GM12878 (cell line): ENCODE measurements at regions not wholly inside any gene's neighbourhood (a gene's known extent, or its start where the extent isn't known, plus 50 kb on each side); places are given as distances from the start of the nearest gene placed in this dataset.

Experiments
- ATAC-seq: fragments of 200-7000 bp; cut with Tn5 transposase; 3 replicates; pipeline ENCODE4 v1.9.1; 2020; ENCODE audit warnings: mild to moderate bottlenecking, moderate library complexity
- BruUV-seq: library from RNA; stranded (reverse); fragments of 400-500 nt; replicated peaks from 2 replicates; lab custom pipeline; 2021; lab: Mats Ljungman, UMichigan
- CTCF ChIA-PET: fragments of 300-600 bp; sonication (Branson Sonifier 250); formaldehyde crosslinking; extraction: SDS; loops from one replicate; lab custom pipeline; 2021; ENCODE audit warnings: inconsistent platforms; lab: Yijun Ruan, JAX
- POLR2A ChIA-PET: fragments of 350-600 bp; formaldehyde crosslinking; extraction: SDS; loops from one replicate; lab custom pipeline; 2021; ENCODE audit warnings: inconsistent platforms; lab: Charles Lee
- RAD21 ChIA-PET: fragments of 300-600 bp; sonication (Branson Sonifier 250); formaldehyde crosslinking; loops from one replicate; lab custom pipeline; 2023; ENCODE audit warnings: antibody characterized with exemption; ENCODE audit not compliant: unreplicated experiment; lab: Charles Lee
- SMC1A ChIA-PET: fragments of 300-600 bp; sonication (Branson Sonifier 250); formaldehyde crosslinking; loops from one replicate; lab custom pipeline; 2023; ENCODE audit not compliant: unreplicated experiment, uncharacterized antibody; lab: Charles Lee
- DNase-seq: peaks from one replicate; pipeline ENCODE4 v3.0.0-alpha.2; 2011; ENCODE audit warnings: low read depth, low spot score
- FAIRE-seq: peaks from 3 replicates; lab custom pipeline; 2011; peaks lifted over from hg19 to GRCh38; lab: Jason Lieb, UNC
- H2AFZ ChIP-seq: 2 replicates; pipeline ENCODE4 v1.6.0; 2011; ENCODE audit warnings: low read depth, low read length, control low read depth; ENCODE audit not compliant: control insufficient read depth
- H3K27ac ChIP-seq: 2 replicates; pipeline ENCODE4 v1.5.1; 2011; ENCODE audit warnings: control low read depth; ENCODE audit not compliant: control insufficient read depth, insufficient read depth
- H3K27me3 ChIP-seq, 2 experiments: replicated peaks in 1 of 2; 2 replicates each; pipeline versions ENCODE4 v1.6.0 to v1.6.1; 2011; ENCODE audit warnings: low read length in 1 of 2; ENCODE audit not compliant: control insufficient read depth in 2 of 2, insufficient read depth in 2 of 2
- H3K36me3 ChIP-seq, 2 experiments: 2 replicates each; pipeline ENCODE4 v1.5.1; 2011; ENCODE audit warnings: low read length in 1 of 2; ENCODE audit not compliant: control insufficient read depth in 2 of 2, insufficient read depth in 2 of 2
- H3K4me1 ChIP-seq: 2 replicates; pipeline ENCODE4 v1.6.1; 2011; ENCODE audit warnings: mild to moderate bottlenecking, low read length, moderate library complexity, mixed read lengths; ENCODE audit not compliant: control insufficient read depth, insufficient read depth
- H3K4me2 ChIP-seq: 2 replicates; pipeline ENCODE4 v1.6.0; 2011; ENCODE audit warnings: control low read depth; ENCODE audit not compliant: control insufficient read depth, insufficient read depth
- H3K4me3 ChIP-seq: fragments of 200-600 bp; sonication (generic); 2 replicates; pipeline ENCODE4 v1.5.1; 2016
- H3K79me2 ChIP-seq: 2 replicates; pipeline ENCODE4 v1.6.0; 2011; ENCODE audit warnings: low read length; ENCODE audit not compliant: control insufficient read depth, insufficient read depth
- H3K9ac ChIP-seq: 2 replicates; pipeline ENCODE4 v1.8.0; 2011; ENCODE audit warnings: low read length, control low read depth, mixed read lengths; ENCODE audit not compliant: control insufficient read depth, insufficient read depth
- H3K9me3 ChIP-seq: replicated peaks from 3 replicates; pipeline ENCODE4 v1.5.1; 2011; ENCODE audit warnings: mild to moderate bottlenecking, low read length; ENCODE audit not compliant: control insufficient read depth, insufficient read depth
- H4K20me1 ChIP-seq: 2 replicates; pipeline ENCODE4 v1.6.0; 2011; ENCODE audit not compliant: control insufficient read depth, insufficient read depth
- ATF2 ChIP-seq: IDR thresholded peaks from 2 replicates; pipeline ENCODE4 v1.6.1; 2012; ENCODE audit warnings: low read length, inconsistent platforms
- EP300 ChIP-seq, 2 experiments: fragments of 150-350 bp in 1 of 2; IDR thresholded peaks; 2 replicates each; pipeline ENCODE4 v1.6.1; 2011 to 2012; ENCODE audit warnings: low read depth in 2 of 2, low read length in 2 of 2, borderline replicate concordance in 1 of 2, improper control_type of control experiment in 1 of 2, inconsistent platforms in 1 of 2; ENCODE audit not compliant: control insufficient read depth in 1 of 2
- FOXK2 ChIP-seq: fragments of 450-650 bp; IDR thresholded peaks from 2 replicates; pipeline ENCODE4 v1.6.1; 2017; ENCODE audit warnings: mild to moderate bottlenecking, moderate library complexity
- IKZF2 ChIP-seq, 2 experiments: fragments of 450-650 bp; IDR thresholded peaks; 2 replicates each; pipeline ENCODE4 v1.6.1; 2017; ENCODE audit warnings: mild to moderate bottlenecking in 2 of 2, moderate library complexity in 2 of 2
- NFYB ChIP-seq: IDR thresholded peaks from 2 replicates; pipeline ENCODE4 v1.6.1; 2011; ENCODE audit warnings: low read depth, mild to moderate bottlenecking, low read length, improper control_type of control experiment, moderate library complexity; ENCODE audit not compliant: insufficient read depth
- SIN3A ChIP-seq: IDR thresholded peaks from 2 replicates; pipeline ENCODE4 v1.6.1; 2012; ENCODE audit warnings: low read depth, low read length, improper control_type of control experiment
- YBX1 ChIP-seq: fragments of 450-650 bp; IDR thresholded peaks from 2 replicates; pipeline ENCODE4 v1.6.1; 2016; ENCODE audit warnings: antibody characterized with exemption
- WGBS: methylation state at CpG from one replicate; pipeline ENCODE4 v1.1.6; 2016; ENCODE audit warnings: low lambda C conversion rate; ENCODE audit not compliant: insufficient replicate concordance, insufficient coverage; ENCODE audit errors: missing lambda C conversion rate; 5-methylcytosine and 5-hydroxymethylcytosine counted together
- in situ Hi-C: fragments of 300-500 bp; cut with MboI; formaldehyde crosslinking; loops from 9 replicates; pipeline ENCODE4 v1.14.3; 2018; ENCODE audit warnings: mixed read lengths
- intact Hi-C: fragments of 100-400 bp; cut with micrococcal nuclease; formaldehyde crosslinking; loops from one replicate; pipeline ENCODE4 v1.14.2; 2022; ENCODE audit not compliant: unreplicated experiment

- intact Hi-C loops, result no loop called here
- no peak for TF ChIP-seq FOXK2
- no peak for TF ChIP-seq ATF2
- TF ChIP-seq IKZF2 (IDR thresholded peaks at IDR 0.05), result no peak
- no peak for TF ChIP-seq EP300 (IDR thresholded peaks at IDR 0.05; ENCODE audit: borderline replicate concordance in 1 of 2, control insufficient read depth in 1 of 2, low read depth in 2 of 2, low read length in 2 of 2)
- TF ChIP-seq YBX1, result no peak
- TF ChIP-seq NFYB, result no peak
- TF ChIP-seq SIN3A, result no peak
- H3K4me1 ChIP-seq, result no peaks in the 10 kb centered on the region
- no peak overlapping the region for H3K4me3 ChIP-seq
- CTCF ChIA-PET, result no interaction called here
- no peaks in the 10 kb centered on the region for H4K20me1 ChIP-seq
- no peak overlapping the region for H3K27ac ChIP-seq
- in situ Hi-C loops, result no loop called here
- FAIRE-seq, result no peak
- no peak for DNase-seq
- no peaks in the 10 kb centered on the region for H3K36me3 ChIP-seq
- no peak for ATAC-seq
- no peaks in the 10 kb centered on the region for H3K79me2 ChIP-seq
- no TSS peak for BruUV-seq
- POLR2A ChIA-PET, result no interaction called here
- no peak overlapping the region for H2AFZ ChIP-seq
- 29% methylated on average over 9 of the region's 9 CpGs for WGBS
- no peak overlapping the region for H3K4me2 ChIP-seq
- H3K9me3 ChIP-seq, result no peaks in the 10 kb centered on the region; the same call in 2 of the 3 replicates
- no peak overlapping the region for H3K9ac ChIP-seq
- RAD21 ChIA-PET, result no interaction called here
- H3K27me3 ChIP-seq, result no peaks in the 10 kb centered on the region
- SMC1A ChIA-PET, result no interaction called here
Observed at GRCh38 chr17:13785981-13786598, 184.4 kb upstream of the HS3ST3A1 start.
